ENCODE measurements at regions not wholly inside any gene's neighbourhood (a gene's known extent, or its start where the extent isn't known, plus 50 kb on each side); places are given as distances from the start of the nearest gene placed in this dataset.
"Not testable (repeated sequence)": the region's sequence is repeated elsewhere in the genome, so short reads cannot be mapped to it uniquely, and the experiment has no call there.

DNA sequence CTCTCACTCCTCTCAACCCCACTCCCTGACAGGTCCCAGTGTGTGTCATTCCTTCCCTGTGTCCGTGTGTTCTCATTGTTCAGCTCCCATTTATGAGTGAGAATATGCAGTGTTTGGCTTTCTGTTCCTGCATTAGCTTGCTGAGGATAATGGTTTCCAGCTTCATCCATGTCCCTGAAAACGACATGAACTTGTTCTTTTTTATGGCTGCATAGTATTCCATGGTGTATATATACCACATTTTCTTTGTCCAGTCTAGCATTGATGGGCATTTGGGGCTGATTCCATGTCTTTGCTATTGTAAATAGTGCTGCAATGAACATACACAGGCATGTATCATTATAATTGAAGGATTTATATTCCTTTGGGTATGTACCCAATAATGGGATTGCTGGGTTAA is 163.6 kb upstream of the SEMA3E start:
- not testable (repeated sequence) for TF ChIP-seq CTCF (conservative IDR thresholded peaks at IDR 0.05 in 1 of 2, IDR thresholded peaks at IDR 0.05 in 1 of 2; ENCODE audit: low read depth in 1 of 2, low read length in 2 of 2); EZH2 (IDR thresholded peaks at IDR 0.05; ENCODE audit: low read length, missing control alignments)
